ENCODE measurements at regions not wholly inside any gene's neighbourhood (a gene's known extent, or its start where the extent isn't known, plus 50 kb on each side); places are given as distances from the start of the nearest gene placed in this dataset.

DNA sequence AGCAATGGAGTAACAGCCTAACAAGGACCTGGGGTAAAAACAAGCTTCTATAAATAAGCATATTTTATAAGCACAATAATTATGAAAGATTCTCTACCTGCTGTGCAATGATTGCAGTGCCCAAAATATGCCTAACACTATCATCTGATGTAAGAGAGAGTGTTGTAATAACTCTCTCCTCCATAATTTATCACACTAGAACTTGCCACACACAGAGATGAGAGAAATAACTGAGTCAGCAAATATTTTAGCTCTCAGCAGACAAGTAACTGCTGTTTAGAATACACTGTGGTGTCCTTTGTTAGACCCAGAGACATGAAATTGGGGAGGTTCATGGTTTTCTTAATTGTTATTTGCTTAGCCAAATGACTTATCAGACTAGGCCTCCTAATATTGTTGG, 105.3 kb upstream of the ACP3 start:
- Histone ChIP-seq H3K27ac (ENCODE audit: low read depth, low read length) (no peak overlapping the region), H3K4me3 (ENCODE audit: low read length) (no peak overlapping the region), H3F3A (ENCODE audit: control insufficient read depth, insufficient read depth) (no peaks in the 10 kb centered on the region), H3K79me2 (ENCODE audit: control insufficient read depth, low read length) (no peaks in the 10 kb centered on the region), H3K4me2 (ENCODE audit: low read length) (no peak overlapping the region), H3K9me3 (ENCODE audit: control insufficient read depth, insufficient read depth, low read length) (no peaks in the 10 kb centered on the region), H4K20me1 (ENCODE audit: control insufficient read depth, insufficient read depth, low read depth, low read length) (no peaks in the 10 kb centered on the region), H3K9me2 (replicated peaks; ENCODE audit: control insufficient read depth, low read length) (no peaks in the 10 kb centered on the region), H3K4me1 (ENCODE audit: control insufficient read depth, low read length) (no peaks in the 10 kb centered on the region), H3K36me3 (ENCODE audit: control insufficient read depth, low read length) (no peaks in the 10 kb centered on the region), H3K27me3 (ENCODE audit: control insufficient read depth, low read length) (no peaks in the 10 kb centered on the region)
- TF ChIP-seq, protein P1, sequence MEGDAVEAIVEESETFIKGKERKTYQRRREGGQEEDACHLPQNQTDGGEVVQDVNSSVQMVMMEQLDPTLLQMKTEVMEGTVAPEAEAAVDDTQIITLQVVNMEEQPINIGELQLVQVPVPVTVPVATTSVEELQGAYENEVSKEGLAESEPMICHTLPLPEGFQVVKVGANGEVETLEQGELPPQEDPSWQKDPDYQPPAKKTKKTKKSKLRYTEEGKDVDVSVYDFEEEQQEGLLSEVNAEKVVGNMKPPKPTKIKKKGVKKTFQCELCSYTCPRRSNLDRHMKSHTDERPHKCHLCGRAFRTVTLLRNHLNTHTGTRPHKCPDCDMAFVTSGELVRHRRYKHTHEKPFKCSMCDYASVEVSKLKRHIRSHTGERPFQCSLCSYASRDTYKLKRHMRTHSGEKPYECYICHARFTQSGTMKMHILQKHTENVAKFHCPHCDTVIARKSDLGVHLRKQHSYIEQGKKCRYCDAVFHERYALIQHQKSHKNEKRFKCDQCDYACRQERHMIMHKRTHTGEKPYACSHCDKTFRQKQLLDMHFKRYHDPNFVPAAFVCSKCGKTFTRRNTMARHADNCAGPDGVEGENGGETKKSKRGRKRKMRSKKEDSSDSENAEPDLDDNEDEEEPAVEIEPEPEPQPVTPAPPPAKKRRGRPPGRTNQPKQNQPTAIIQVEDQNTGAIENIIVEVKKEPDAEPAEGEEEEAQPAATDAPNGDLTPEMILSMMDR (IDR thresholded peaks at IDR 0.05; ENCODE audit: low read depth, low read length, poor library complexity, severe bottlenecking): no peak
- no peak for TF ChIP-seq EZH2phosphoT487 (IDR thresholded peaks at IDR 0.05; ENCODE audit: borderline replicate concordance, low read length)

DNA sequence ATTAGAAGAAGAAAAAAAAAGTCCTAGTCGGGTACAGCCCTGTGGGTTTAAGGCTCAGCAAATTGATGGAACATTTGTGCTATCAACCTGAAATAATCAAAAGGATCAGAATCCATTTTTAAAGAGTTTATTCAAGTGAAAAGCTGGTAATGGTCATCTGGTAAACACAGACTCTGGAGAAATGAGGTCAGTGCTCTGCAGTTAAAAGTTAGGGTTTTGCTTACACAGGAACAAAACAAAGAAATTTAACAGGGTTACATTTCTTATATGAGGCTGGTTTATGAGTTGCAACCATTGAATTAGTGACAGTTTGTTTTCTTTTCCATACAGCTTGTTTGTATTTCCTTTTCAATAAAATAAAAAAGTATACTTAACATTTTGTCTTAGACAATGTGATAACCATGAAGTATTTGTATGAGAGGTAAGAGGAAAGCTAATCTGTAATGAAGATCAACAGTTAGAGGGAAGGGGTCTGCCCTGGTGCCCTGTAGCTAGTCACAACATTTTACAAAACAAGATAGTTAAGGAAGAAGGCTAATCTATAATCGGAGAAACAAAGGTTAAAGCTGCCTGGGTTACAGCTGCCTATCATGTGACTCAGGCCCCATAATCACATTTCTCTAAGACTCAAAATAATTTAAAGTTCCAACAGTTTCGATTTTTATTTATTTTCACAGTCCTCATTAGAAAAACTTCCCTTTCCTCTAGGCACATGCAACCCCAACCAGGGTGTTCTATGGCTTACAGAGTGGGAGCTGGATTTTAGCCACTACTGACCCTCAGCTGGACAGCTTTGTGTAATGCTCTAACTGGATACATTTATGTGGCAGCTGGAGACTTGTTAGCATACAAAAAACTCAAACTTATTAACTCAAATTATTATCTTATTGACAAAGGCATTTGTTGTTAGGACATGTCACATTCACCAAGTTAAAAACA, 98.1 kb upstream of the ACP3 start:
- H3K4me3 ChIP-seq (ENCODE audit: low read length): no peak overlapping the region
- H3K27ac ChIP-seq (ENCODE audit: low read depth, low read length): no peak overlapping the region
- no peak overlapping the region for H3K4me2 ChIP-seq (ENCODE audit: low read length)
- no peaks in the 10 kb centered on the region for H3K4me1 ChIP-seq (ENCODE audit: control insufficient read depth, low read length)
- no peaks in the 10 kb centered on the region for H3K79me2 ChIP-seq (ENCODE audit: control insufficient read depth, low read length)
- TF ChIP-seq, protein P1 (IDR thresholded peaks at IDR 0.05; ENCODE audit: low read depth, low read length, poor library complexity, severe bottlenecking): no peak
- no peak for TF ChIP-seq EZH2phosphoT487 (IDR thresholded peaks at IDR 0.05; ENCODE audit: borderline replicate concordance, low read length)
- no peaks in the 10 kb centered on the region for H3F3A ChIP-seq (ENCODE audit: control insufficient read depth, insufficient read depth)
- H3K36me3 ChIP-seq (ENCODE audit: control insufficient read depth, low read length): no peaks in the 10 kb centered on the region
- no peaks in the 10 kb centered on the region for H4K20me1 ChIP-seq (ENCODE audit: control insufficient read depth, insufficient read depth, low read depth, low read length)
- no peaks in the 10 kb centered on the region for H3K9me2 ChIP-seq (replicated peaks; ENCODE audit: control insufficient read depth, low read length)
- no peaks in the 10 kb centered on the region for H3K9me3 ChIP-seq (ENCODE audit: control insufficient read depth, insufficient read depth, low read length)
- H3K27me3 ChIP-seq (ENCODE audit: control insufficient read depth, low read length): peaks cover 17% of the 10 kb centered on the region

GRCh38 chr3:132220986-132221385, 96.2 kb upstream of the ACP3 start:
- no peaks in the 10 kb centered on the region for H3K9me2 ChIP-seq (replicated peaks; ENCODE audit: control insufficient read depth, low read length)
- no peak overlapping the region for H3K4me2 ChIP-seq (ENCODE audit: low read length)
- no peaks in the 10 kb centered on the region for H3K4me1 ChIP-seq (ENCODE audit: control insufficient read depth, low read length)
- no peaks in the 10 kb centered on the region for H3K79me2 ChIP-seq (ENCODE audit: control insufficient read depth, low read length)
- H3K36me3 ChIP-seq (ENCODE audit: control insufficient read depth, low read length): no peaks in the 10 kb centered on the region
- no peak overlapping the region for H3K4me3 ChIP-seq (ENCODE audit: low read length)
- H3K27ac ChIP-seq (ENCODE audit: low read depth, low read length): no peak overlapping the region
- H4K20me1 ChIP-seq (ENCODE audit: control insufficient read depth, insufficient read depth, low read depth, low read length): no peaks in the 10 kb centered on the region
- peaks cover 17% of the 10 kb centered on the region for H3K27me3 ChIP-seq (ENCODE audit: control insufficient read depth, low read length)
- TF ChIP-seq, protein P1 (IDR thresholded peaks at IDR 0.05; ENCODE audit: low read depth, low read length, poor library complexity, severe bottlenecking): no peak
- TF ChIP-seq EZH2phosphoT487 (IDR thresholded peaks at IDR 0.05; ENCODE audit: borderline replicate concordance, low read length): no peak
- H3K9me3 ChIP-seq (ENCODE audit: control insufficient read depth, insufficient read depth, low read length): no peaks in the 10 kb centered on the region
- no peaks in the 10 kb centered on the region for H3F3A ChIP-seq (ENCODE audit: control insufficient read depth, insufficient read depth)

Data from DOHH2 (cell line).